ENCODE measurements at regions not wholly inside any gene's neighbourhood (a gene's known extent, or its start where the extent isn't known, plus 50 kb on each side); places are given as distances from the start of the nearest gene placed in this dataset.

GRCh38 chr12:94082690-94083089, 65.7 kb upstream of the PLXNC1 start:
- no peak overlapping the region for H3K27ac ChIP-seq
- no peak overlapping the region for H3K4me3 ChIP-seq

- no peak overlapping the region for H3K27ac ChIP-seq
- H3K4me3 ChIP-seq: no peak overlapping the region
Measured at GRCh38 chr12:94089891-94090290, 58.5 kb upstream of the PLXNC1 start.

- Histone ChIP-seq H3K27ac (no peak overlapping the region), H3K4me3 (no peak overlapping the region)
Measured at GRCh38 chr12:94091624-94092023, 56.8 kb upstream of the PLXNC1 start.

GRCh38 chr12:94092516-94093241, 55.7 kb upstream of the PLXNC1 start:
- H3K4me3 ChIP-seq: no peak overlapping the region
- no peak overlapping the region for H3K27ac ChIP-seq

GRCh38 chr12:94094700-94095099, 53.7 kb upstream of the PLXNC1 start:
- Histone ChIP-seq H3K4me3 (no peak overlapping the region), H3K27ac (no peak overlapping the region)

- no peak overlapping the region for H3K4me3 ChIP-seq
- H3K27ac ChIP-seq: no peak overlapping the region
Measured at GRCh38 chr12:94095618-94096017, 52.8 kb upstream of the PLXNC1 start.

- no peak overlapping the region for H3K4me3 ChIP-seq
- H3K27ac ChIP-seq: no peak overlapping the region
Measured at GRCh38 chr12:94098466-94098865, 49.9 kb upstream of the PLXNC1 start.

Measured in skin epidermis (tissue), 12 donors.